OCI-LY1 (cell line): ENCODE measurements at regions not wholly inside any gene's neighbourhood (a gene's known extent, or its start where the extent isn't known, plus 50 kb on each side); places are given as distances from the start of the nearest gene placed in this dataset.

Experiments
- H2AFZ ChIP-seq: fragments of 200-600 bp; sonication (generic), shearing (Covaris generic); 2 replicates; pipeline ENCODE4 v1.6.0; 2014; ENCODE audit warnings: antibody characterized with exemption, mild to moderate bottlenecking, low read length
- H3F3A ChIP-seq: fragments of 200-600 bp; sonication (generic), shearing (Covaris generic); 2 replicates; pipeline ENCODE4 v1.6.0; 2014; ENCODE audit warnings: mild to moderate bottlenecking, antibody characterized with exemption, low read length, moderate library complexity; ENCODE audit not compliant: insufficient read depth
- H3K27ac ChIP-seq: fragments of 200-600 bp; sonication (generic); 2 replicates; pipeline ENCODE4 v1.5.1; 2014; ENCODE audit warnings: low read length, mixed run types, mild to moderate bottlenecking, low read depth; ENCODE audit not compliant: poor library complexity, severe bottlenecking
- H3K27me3 ChIP-seq: fragments of 200-600 bp; sonication (generic); 2 replicates; pipeline ENCODE4 v1.6.0; 2014; ENCODE audit warnings: antibody characterized with exemption, mild to moderate bottlenecking, low read length, moderate library complexity; ENCODE audit not compliant: insufficient read depth
- H3K36me3 ChIP-seq: fragments of 200-600 bp; sonication (generic); 2 replicates; pipeline ENCODE4 v1.6.1; 2014; ENCODE audit warnings: mild to moderate bottlenecking, antibody characterized with exemption, low read length, moderate library complexity, mixed read lengths; ENCODE audit not compliant: insufficient read depth
- H3K4me1 ChIP-seq: fragments of 200-600 bp; sonication (generic); 2 replicates; pipeline ENCODE4 v1.5.1; 2014; ENCODE audit warnings: mild to moderate bottlenecking, low read length, moderate library complexity; ENCODE audit not compliant: insufficient read depth, severe bottlenecking
- H3K4me2 ChIP-seq: fragments of 200-600 bp; sonication (generic), shearing (Covaris generic); 2 replicates; pipeline ENCODE4 v1.6.1; 2014; ENCODE audit warnings: low read length
- H3K4me3 ChIP-seq: fragments of 200-600 bp; sonication (generic); 2 replicates; pipeline ENCODE4 v1.5.1; 2014; ENCODE audit warnings: low read length, low read depth, mild to moderate bottlenecking, mixed read lengths; ENCODE audit not compliant: poor library complexity, severe bottlenecking
- H3K79me2 ChIP-seq: fragments of 200-600 bp; shearing (Covaris generic); 2 replicates; pipeline ENCODE4 v1.6.1; 2016; ENCODE audit warnings: mixed run types, low read length, mixed read lengths; ENCODE audit not compliant: insufficient read depth
- H3K9ac ChIP-seq: fragments of 200-600 bp; sonication (generic), shearing (Covaris generic); 2 replicates; pipeline ENCODE4 v1.6.1; 2014; ENCODE audit warnings: mild to moderate bottlenecking, low read length, mixed read lengths
- H3K9me2 ChIP-seq: fragments of 200-600 bp; sonication (generic), shearing (Covaris generic); 2 replicates; pipeline ENCODE4 v1.6.1; 2014; ENCODE audit warnings: low read depth, mild to moderate bottlenecking, low read length, mixed read lengths
- H3K9me3 ChIP-seq: fragments of 200-600 bp; shearing (Covaris generic); 2 replicates; pipeline ENCODE4 v1.6.1; 2014; ENCODE audit warnings: low read length, mixed read lengths
- H4K20me1 ChIP-seq: fragments of 200-600 bp; sonication (generic), shearing (Covaris generic); 2 replicates; pipeline ENCODE4 v1.6.0; 2016; ENCODE audit warnings: mild to moderate bottlenecking, low read length; ENCODE audit not compliant: insufficient read depth
- CTCF ChIP-seq: fragments of 200-600 bp; sonication (generic), shearing (Covaris generic); IDR thresholded peaks from 2 replicates; pipeline ENCODE4 v1.5.1; 2017; ENCODE audit warnings: mild to moderate bottlenecking, antibody characterized with exemption, low read length, moderate library complexity, mixed read lengths
- EZH2 ChIP-seq: fragments of 200-600 bp; sonication (generic), shearing (Covaris generic); IDR thresholded peaks from 2 replicates; pipeline ENCODE4 v1.8.0; 2017; ENCODE audit warnings: borderline replicate concordance, mixed run types, mild to moderate bottlenecking, antibody characterized with exemption, low read length, moderate library complexity, mixed read lengths

- Histone ChIP-seq H2AFZ (no peak overlapping the region), H3K9me3 (no peaks in the 10 kb centered on the region), H3K79me2 (no peaks in the 10 kb centered on the region), H3K27ac (no peak overlapping the region), H4K20me1 (no peaks in the 10 kb centered on the region), H3K9ac (no peak overlapping the region), H3K4me1 (no peaks in the 10 kb centered on the region), H3K4me2 (no peak overlapping the region), H3K36me3 (no peaks in the 10 kb centered on the region), H3K4me3 (no peak overlapping the region), H3K9me2 (no peaks in the 10 kb centered on the region), H3K27me3 (no peaks in the 10 kb centered on the region), H3F3A (no peaks in the 10 kb centered on the region)
- no peak for TF ChIP-seq EZH2
- TF ChIP-seq CTCF, result no peak
These were observed 97.8 kb upstream of the PDE10A start for GRCh38 chr6:165760803-165761185.

GRCh38 chr6:165760126-165760802 is 97.2 kb upstream of the PDE10A start:
- H3K79me2 ChIP-seq, result no peaks in the 10 kb centered on the region
- no peak overlapping the region for H3K4me2 ChIP-seq
- no peaks in the 10 kb centered on the region for H3F3A ChIP-seq
- no peak overlapping the region for H3K27ac ChIP-seq
- H3K9me3 ChIP-seq, result no peaks in the 10 kb centered on the region
- H4K20me1 ChIP-seq, result no peaks in the 10 kb centered on the region
- no peak overlapping the region for H3K4me3 ChIP-seq
- H3K36me3 ChIP-seq, result no peaks in the 10 kb centered on the region
- no peaks in the 10 kb centered on the region for H3K27me3 ChIP-seq
- no peak overlapping the region for H2AFZ ChIP-seq
- no peak overlapping the region for H3K9ac ChIP-seq
- TF ChIP-seq CTCF (no peak), EZH2 (no peak)
- no peaks in the 10 kb centered on the region for H3K4me1 ChIP-seq
- H3K9me2 ChIP-seq, result no peaks in the 10 kb centered on the region

DNA sequence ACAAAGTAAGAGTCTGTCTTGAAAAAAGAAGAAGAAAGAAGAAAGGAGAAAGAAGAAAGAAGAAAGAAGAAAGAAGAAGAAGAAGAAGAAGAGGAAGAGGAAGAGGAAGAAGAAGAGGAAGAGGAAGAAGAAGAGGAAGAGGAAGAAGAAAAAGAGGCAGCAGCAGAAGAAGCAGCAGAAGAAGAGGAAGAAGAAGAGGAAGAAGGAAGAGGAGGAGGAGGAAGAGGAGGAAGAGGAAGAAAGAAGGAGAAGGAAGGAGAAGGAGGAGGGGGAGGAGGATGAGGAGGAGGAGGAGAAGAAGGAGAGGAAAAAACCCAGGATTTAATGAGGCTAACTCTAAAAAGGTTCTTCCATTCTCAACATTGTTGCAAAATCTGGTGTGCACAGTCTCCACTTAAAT is 95.4 kb upstream of the PDE10A start:
- Histone ChIP-seq H3K4me1 (no peaks in the 10 kb centered on the region), H3K4me2 (no peak overlapping the region), H3K4me3 (no peak overlapping the region), H2AFZ (no peak overlapping the region), H3K79me2 (no peaks in the 10 kb centered on the region), H3F3A (no peaks in the 10 kb centered on the region), H3K27ac (no peak overlapping the region), H3K9me2 (no peaks in the 10 kb centered on the region), H3K36me3 (no peaks in the 10 kb centered on the region), H3K27me3 (no peaks in the 10 kb centered on the region), H4K20me1 (no peaks in the 10 kb centered on the region), H3K9ac (no peak overlapping the region), H3K9me3 (no peaks in the 10 kb centered on the region)
- TF ChIP-seq CTCF, result no peak
- TF ChIP-seq EZH2, result no peak
